NAMALWA (cell line): ENCODE measurements at regions not wholly inside any gene's neighbourhood (a gene's known extent, or its start where the extent isn't known, plus 50 kb on each side); places are given as distances from the start of the nearest gene placed in this dataset.

Source experiments
- DNase-seq: peaks from one replicate; pipeline ENCODE4 v3.0.0-alpha.2; 2015; ENCODE audit warnings: low spot score

GRCh38 chr14:32254952-32255679 lies 52.0 kb upstream of the RNU6-8 start:
- DNase-seq: peak; percentile 62

GRCh38 chr14:32255789-32256188 lies 52.7 kb upstream of the RNU6-8 start:
- DNase-seq: no peak

- DNase-seq: no peak
These were observed 53.5 kb upstream of the RNU6-8 start for GRCh38 chr14:32256576-32256975.

GRCh38 chr14:32258336-32258993 lies 55.4 kb upstream of the RNU6-8 start:
- DNase-seq: no peak

- no peak for DNase-seq
These were observed 56.4 kb upstream of the RNU6-8 start for GRCh38 chr14:32259368-32260013.

GRCh38 chr14:32263939-32264567 lies 61.0 kb upstream of the RNU6-8 start:
- no peak for DNase-seq

- no peak for DNase-seq
These were observed 62.5 kb upstream of the RNU6-8 start for GRCh38 chr14:32265584-32265983.

GRCh38 chr14:32277998-32278397 lies 51.1 kb upstream of the AKAP6 start:
- DNase-seq: no peak
